PC-3 (cell line): ENCODE measurements at regions not wholly inside any gene's neighbourhood (a gene's known extent, or its start where the extent isn't known, plus 50 kb on each side); places are given as distances from the start of the nearest gene placed in this dataset.
A peak's percentile ranks its signal among the peaks of the same experiment; 100 is the strongest.

Experiments used
- ATAC-seq: fragments of 200-7000 bp; cut with Tn5 transposase; 2 replicates; pipeline ENCODE4 v1.9.1; 2020; ENCODE audit warnings: mild to moderate bottlenecking, moderate library complexity
- BruUV-seq: library from RNA; stranded (reverse); fragments of 400-500 nt; replicated peaks from 2 replicates; lab custom pipeline; 2021; lab: Mats Ljungman, UMichigan
- CTCF ChIA-PET: fragments of 300-600 bp; sonication (Branson Sonifier 250); formaldehyde crosslinking; loops from one replicate; lab custom pipeline; 2022; ENCODE audit warnings: antibody characterized with exemption; lab: Charles Lee
- POLR2A ChIA-PET: fragments of 300-600 bp; sonication (Branson Sonifier 250); formaldehyde crosslinking; loops from one replicate; lab custom pipeline; 2022; ENCODE audit warnings: antibody characterized with exemption; ENCODE audit not compliant: unreplicated experiment; lab: Charles Lee
- DNase-seq: peaks from one replicate; pipeline ENCODE4 v3.0.0-alpha.2; 2015
- H2AFZ ChIP-seq: fragments of 300-600 bp; sonication (generic); 2 replicates; pipeline ENCODE4 v1.6.0; 2016; ENCODE audit warnings: antibody characterized with exemption, low read length
- H3F3A ChIP-seq: fragments of 300-600 bp; sonication (generic); one replicate; pipeline ENCODE4 v1.6.0; 2017; ENCODE audit warnings: antibody characterized with exemption, low read length, control low read depth, mild to moderate bottlenecking; ENCODE audit not compliant: unreplicated experiment
- H3K27ac ChIP-seq: fragments of 300-600 bp; sonication (generic); 2 replicates; pipeline ENCODE4 v1.5.1; 2016; ENCODE audit warnings: mild to moderate bottlenecking, low read length
- H3K27me3 ChIP-seq: fragments of 300-600 bp; sonication (generic); 2 replicates; pipeline ENCODE4 v1.6.1; 2016; ENCODE audit warnings: low read length, mixed read lengths
- H3K36me3 ChIP-seq: fragments of 300-600 bp; sonication (generic); 2 replicates; pipeline ENCODE4 v1.6.1; 2016; ENCODE audit warnings: low read depth, mixed run types, low read length, mixed read lengths
- H3K4me1 ChIP-seq: fragments of 300-600 bp; sonication (generic); 2 replicates; pipeline ENCODE4 v1.5.1; 2016; ENCODE audit warnings: low read length; ENCODE audit not compliant: insufficient read depth
- H3K4me2 ChIP-seq: fragments of 300-600 bp; sonication (generic); 2 replicates; pipeline ENCODE4 v1.6.0; 2016; ENCODE audit warnings: low read length
- H3K4me3 ChIP-seq: fragments of 300-600 bp; sonication (generic); 2 replicates; pipeline ENCODE4 v1.5.1; 2016; ENCODE audit warnings: mild to moderate bottlenecking, low read length, mixed read lengths
- H3K79me2 ChIP-seq: fragments of 300-600 bp; sonication (generic); 2 replicates; pipeline ENCODE4 v1.6.1; 2017; ENCODE audit warnings: low read length, mixed read lengths
- H3K9ac ChIP-seq: fragments of 300-600 bp; sonication (generic); 2 replicates; pipeline ENCODE4 v1.6.0; 2016; ENCODE audit warnings: mild to moderate bottlenecking, low read length
- H3K9me2 ChIP-seq: fragments of 300-600 bp; sonication (generic); replicated peaks from 2 replicates; pipeline ENCODE4 v1.6.1; 2016; ENCODE audit warnings: mixed run types, low read length, mixed read lengths
- H3K9me3 ChIP-seq: fragments of 300-600 bp; sonication (generic); 2 replicates; pipeline ENCODE4 v1.6.1; 2016; ENCODE audit warnings: low read length, mixed read lengths
- H4K20me1 ChIP-seq: fragments of 300-600 bp; sonication (generic); 2 replicates; pipeline ENCODE4 v1.6.1; 2016; ENCODE audit warnings: low read length, mixed read lengths
- EZH2 ChIP-seq: fragments of 300-600 bp; sonication (generic); IDR thresholded peaks from one replicate; pipeline ENCODE4 v1.6.1; 2017; ENCODE audit warnings: antibody characterized with exemption, mild to moderate bottlenecking, low read length; ENCODE audit not compliant: unreplicated experiment
- EZH2phosphoT487 ChIP-seq: fragments of 300-600 bp; sonication (generic); IDR thresholded peaks from 2 replicates; pipeline ENCODE4 v1.6.1; 2018; ENCODE audit warnings: mild to moderate bottlenecking, antibody characterized with exemption, low read length, borderline replicate concordance
- intact Hi-C: fragments of 100-400 bp; cut with micrococcal nuclease; formaldehyde crosslinking; loops from 2 replicates; pipeline ENCODE4 v1.9.0; 2023
- TF ChIP-seq, protein P1 (sequence below): fragments of 300-600 bp; sonication (generic); conservative IDR thresholded peaks from 2 replicates; pipeline ENCODE4 v1.5.1; 2017; ENCODE audit warnings: antibody characterized with exemption, low read depth, mild to moderate bottlenecking, low read length

DNA sequence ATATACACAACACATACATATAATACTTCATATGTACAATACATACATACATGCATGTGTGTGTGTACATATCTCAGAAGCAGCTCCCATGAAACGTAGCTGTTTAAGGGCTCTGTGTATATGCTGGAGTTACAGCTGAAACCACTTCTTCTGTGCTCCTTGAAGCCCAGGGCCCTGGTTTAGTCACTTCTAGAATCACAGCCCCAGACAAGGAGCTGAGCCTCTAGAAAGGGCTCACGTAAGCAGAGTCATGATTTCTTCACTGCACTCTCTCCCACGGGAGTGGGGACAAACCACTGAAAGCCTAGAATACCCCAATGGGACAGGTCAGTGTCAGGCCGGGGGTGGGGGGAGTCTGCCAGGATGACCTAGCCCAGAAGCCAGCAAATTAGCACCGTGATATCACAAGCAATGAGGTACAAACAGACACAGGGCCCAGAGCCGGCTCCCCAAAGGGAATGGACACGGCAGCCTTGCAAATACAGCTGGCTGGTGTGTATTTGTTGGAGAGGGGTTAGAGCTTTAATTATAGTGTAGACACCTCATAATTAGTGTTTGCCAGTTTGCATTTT lies 90.3 kb downstream of the C1QL2 start:
- no peak for TF ChIP-seq EZH2
- TF ChIP-seq, protein P1, sequence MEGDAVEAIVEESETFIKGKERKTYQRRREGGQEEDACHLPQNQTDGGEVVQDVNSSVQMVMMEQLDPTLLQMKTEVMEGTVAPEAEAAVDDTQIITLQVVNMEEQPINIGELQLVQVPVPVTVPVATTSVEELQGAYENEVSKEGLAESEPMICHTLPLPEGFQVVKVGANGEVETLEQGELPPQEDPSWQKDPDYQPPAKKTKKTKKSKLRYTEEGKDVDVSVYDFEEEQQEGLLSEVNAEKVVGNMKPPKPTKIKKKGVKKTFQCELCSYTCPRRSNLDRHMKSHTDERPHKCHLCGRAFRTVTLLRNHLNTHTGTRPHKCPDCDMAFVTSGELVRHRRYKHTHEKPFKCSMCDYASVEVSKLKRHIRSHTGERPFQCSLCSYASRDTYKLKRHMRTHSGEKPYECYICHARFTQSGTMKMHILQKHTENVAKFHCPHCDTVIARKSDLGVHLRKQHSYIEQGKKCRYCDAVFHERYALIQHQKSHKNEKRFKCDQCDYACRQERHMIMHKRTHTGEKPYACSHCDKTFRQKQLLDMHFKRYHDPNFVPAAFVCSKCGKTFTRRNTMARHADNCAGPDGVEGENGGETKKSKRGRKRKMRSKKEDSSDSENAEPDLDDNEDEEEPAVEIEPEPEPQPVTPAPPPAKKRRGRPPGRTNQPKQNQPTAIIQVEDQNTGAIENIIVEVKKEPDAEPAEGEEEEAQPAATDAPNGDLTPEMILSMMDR = no peak
- TF ChIP-seq EZH2phosphoT487 = no peak
- CTCF ChIA-PET = no interaction called here
- POLR2A ChIA-PET = no interaction called here

DNA sequence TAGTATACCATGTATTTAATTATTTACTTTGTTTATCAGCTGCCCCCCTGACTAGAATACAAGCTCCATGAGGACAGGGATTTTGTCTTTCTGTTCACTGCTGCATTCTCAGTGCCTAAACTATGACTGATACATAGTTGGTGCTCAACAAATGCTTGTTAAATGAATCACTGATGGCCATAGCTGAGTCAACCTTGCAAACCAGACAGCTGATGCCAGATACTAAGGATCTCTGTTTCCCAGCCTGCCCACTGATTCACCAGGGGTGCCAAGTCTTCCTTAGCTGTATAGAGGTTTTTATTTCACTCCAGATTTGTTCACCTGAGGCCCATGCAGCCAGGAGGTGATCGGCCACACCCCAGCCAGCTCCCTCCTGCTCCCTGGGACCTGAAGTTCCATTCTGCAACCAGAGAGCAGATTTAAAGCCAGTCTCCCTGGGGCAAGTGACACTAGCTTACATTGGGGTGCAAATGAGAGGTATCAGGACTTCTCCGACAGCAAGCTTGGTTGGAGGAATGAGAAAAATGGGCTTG lies 92.2 kb downstream of the C1QL2 start:
- BruUV-seq = no TSS peak
- no peak overlapping the region for H3K27ac ChIP-seq
- no peaks in the 10 kb centered on the region for H3K36me3 ChIP-seq
- ATAC-seq = no peak
- intact Hi-C loops = no loop called here
- H3K9me2 ChIP-seq = no peaks in the 10 kb centered on the region
- H3K79me2 ChIP-seq = no peaks in the 10 kb centered on the region
- CTCF ChIA-PET = no interaction called here
- DNase-seq = peak; percentile 61
- H3K9ac ChIP-seq = no peak overlapping the region
- no peaks in the 10 kb centered on the region for H3F3A ChIP-seq
- no peaks in the 10 kb centered on the region for H3K9me3 ChIP-seq
- no peak overlapping the region for H2AFZ ChIP-seq
- no peak overlapping the region for H3K4me3 ChIP-seq
- peaks cover 36% of the 10 kb centered on the region for H3K27me3 ChIP-seq
- H3K4me1 ChIP-seq = peaks cover 5% of the 10 kb centered on the region; the same call in 1 of the 2 replicates
- no peak for TF ChIP-seq EZH2phosphoT487
- TF ChIP-seq, protein P1 = no peak
- no peaks in the 10 kb centered on the region for H4K20me1 ChIP-seq
- no peak overlapping the region for H3K4me2 ChIP-seq
- POLR2A ChIA-PET = no interaction called here

More for the DNA sequence above, 90.3 kb downstream of the C1QL2 start:
- DNase-seq (no peak), ATAC-seq (no peak)
- no peak overlapping the region for H3K9ac ChIP-seq
- intact Hi-C loops = no loop called here
- H3K9me2 ChIP-seq = no peaks in the 10 kb centered on the region
- H2AFZ ChIP-seq = no peak overlapping the region
- H3K79me2 ChIP-seq = no peaks in the 10 kb centered on the region
- BruUV-seq = no TSS peak
- H3K9me3 ChIP-seq = no peaks in the 10 kb centered on the region
- H3F3A ChIP-seq = no peaks in the 10 kb centered on the region
- peaks cover 42% of the 10 kb centered on the region for H3K27me3 ChIP-seq
- H3K36me3 ChIP-seq = no peaks in the 10 kb centered on the region
- no peaks in the 10 kb centered on the region for H4K20me1 ChIP-seq
- no peak overlapping the region for H3K27ac ChIP-seq
- no peak overlapping the region for H3K4me3 ChIP-seq
- H3K4me2 ChIP-seq = no peak overlapping the region
- H3K4me1 ChIP-seq = peaks cover 5% of the 10 kb centered on the region; the same call in 1 of the 2 replicates

- H3K36me3 ChIP-seq = no peaks in the 10 kb centered on the region
- TF ChIP-seq, protein P1 = no peak
- no peak for TF ChIP-seq EZH2
- TF ChIP-seq EZH2phosphoT487 = no peak
- H2AFZ ChIP-seq = no peak overlapping the region
- ATAC-seq (no peak), DNase-seq (no peak)
- peaks cover 5% of the 10 kb centered on the region; the same call in 1 of the 2 replicates for H3K4me1 ChIP-seq
- no peaks in the 10 kb centered on the region for H3F3A ChIP-seq
- intact Hi-C loops = no loop called here
- ChIA-PET CTCF (no interaction called here), POLR2A (no interaction called here)
- no peak overlapping the region for H3K4me3 ChIP-seq
- BruUV-seq = no TSS peak
- no peaks in the 10 kb centered on the region for H4K20me1 ChIP-seq
- no peaks in the 10 kb centered on the region for H3K79me2 ChIP-seq
- peaks cover 25% of the 10 kb centered on the region for H3K27me3 ChIP-seq
- H3K9me3 ChIP-seq = no peaks in the 10 kb centered on the region
- H3K9ac ChIP-seq = no peak overlapping the region
- H3K27ac ChIP-seq = no peak overlapping the region
- H3K4me2 ChIP-seq = no peak overlapping the region
- no peaks in the 10 kb centered on the region for H3K9me2 ChIP-seq
These were observed 93.4 kb downstream of the C1QL2 start for GRCh38 chr2:119065146-119065545.
